Inferior parietal cortex (tissue), 1 donor: ENCODE measurements at regions not wholly inside any gene's neighbourhood (a gene's known extent, or its start where the extent isn't known, plus 50 kb on each side); places are given as distances from the start of the nearest gene placed in this dataset.
A peak's percentile ranks its signal among the peaks of the same experiment; 100 is the strongest.

Source experiments
- DNase-seq: peaks from one replicate; pipeline ENCODE4 v3.0.0-alpha.2; 2016; ENCODE audit errors: extremely low spot score

- peak; percentile 60 for DNase-seq
Measured at GRCh38 chr3:113051787-113052186, 61.0 kb downstream of the GTPBP8 start.

- DNase-seq: no peak
Measured at GRCh38 chr3:113053169-113053568, 62.4 kb downstream of the GTPBP8 start.

- no peak for DNase-seq
Measured at GRCh38 chr3:113054552-113054951, 63.8 kb downstream of the GTPBP8 start.

- DNase-seq: no peak
Measured at GRCh38 chr3:113055201-113055600, 64.4 kb downstream of the GTPBP8 start.

- no peak for DNase-seq
Measured at GRCh38 chr3:113055961-113056360, 65.2 kb downstream of the GTPBP8 start.

- peak; percentile 51 for DNase-seq
Measured at GRCh38 chr3:113057117-113057516, 66.3 kb downstream of the GTPBP8 start.

GRCh38 chr3:113058188-113058587 is 67.4 kb downstream of the GTPBP8 start:
- no peak for DNase-seq

- no peak for DNase-seq
Measured at GRCh38 chr3:113062705-113063104, 71.9 kb downstream of the GTPBP8 start.

- no peak for DNase-seq
Measured at GRCh38 chr3:113063126-113063894, 72.5 kb downstream of the GTPBP8 start.

- DNase-seq: no peak
Measured at GRCh38 chr3:113064183-113064582, 73.4 kb downstream of the GTPBP8 start.

- DNase-seq: no peak
Measured at GRCh38 chr3:113065336-113065735, 74.6 kb downstream of the GTPBP8 start.

- peak; percentile 37 for DNase-seq
Measured at GRCh38 chr3:113070072-113070640, 79.4 kb downstream of the GTPBP8 start.

- no peak for DNase-seq
Measured at GRCh38 chr3:113070681-113071113, 79.9 kb downstream of the GTPBP8 start.

- no peak for DNase-seq
Measured at GRCh38 chr3:113075588-113075987, 84.8 kb downstream of the GTPBP8 start.

GRCh38 chr3:113079218-113079961 is 88.6 kb downstream of the GTPBP8 start:
- no peak for DNase-seq

GRCh38 chr3:113084777-113085176 is 94.0 kb downstream of the GTPBP8 start:
- no peak for DNase-seq

GRCh38 chr3:113086560-113087461 is 96.0 kb downstream of the GTPBP8 start:
- no peak for DNase-seq

- no peak for DNase-seq
Measured at GRCh38 chr3:113088616-113089015, 97.8 kb downstream of the GTPBP8 start.

GRCh38 chr3:113091417-113091816 is 100.6 kb downstream of the GTPBP8 start:
- DNase-seq: no peak

GRCh38 chr3:113092746-113093145 is 102.0 kb downstream of the GTPBP8 start:
- no peak for DNase-seq

- no peak for DNase-seq
Measured at GRCh38 chr3:113094337-113095221, 103.8 kb downstream of the GTPBP8 start.
